ENCODE measurements at regions not wholly inside any gene's neighbourhood (a gene's known extent, or its start where the extent isn't known, plus 50 kb on each side); places are given as distances from the start of the nearest gene placed in this dataset.

GRCh38 chr1:208909011-208909984 lies 665.1 kb upstream of the PLXNA2 start:
- CTCF ChIA-PET, result no interaction called here

GRCh38 chr1:208910161-208910560 lies 666.0 kb upstream of the PLXNA2 start:
- no peak overlapping the region for H3K27ac ChIP-seq (ENCODE audit: low read depth in 1 of 2, low read length in 2 of 2)
- H3K9me3 ChIP-seq (ENCODE audit: control insufficient read depth in 1 of 2, insufficient read depth in 1 of 2, low read length in 2 of 2), result no peaks in the 10 kb centered on the region
- no peak for TF ChIP-seq CTCF (IDR thresholded peaks at IDR 0.05)
- no peak overlapping the region for H3K4me3 Mint-ChIP-seq
- H3K4me1 ChIP-seq (ENCODE audit: insufficient read depth, low read length), result no peaks in the 10 kb centered on the region
- ATAC-seq (ENCODE audit: poor library complexity) (no peak), DNase-seq (no peak)
- POLR2A ChIA-PET, result no interaction called here
- peaks cover 7% of the 10 kb centered on the region for H3K27me3 Mint-ChIP-seq
- no peaks in the 10 kb centered on the region for H3K9me3 Mint-ChIP-seq
- no peaks in the 10 kb centered on the region for H3K4me1 Mint-ChIP-seq (ENCODE audit: low read depth)
- H3K4me3 ChIP-seq (ENCODE audit: low read length), result no peak overlapping the region
- no peak overlapping the region for H3K27ac Mint-ChIP-seq
- no peaks in the 10 kb centered on the region for H3K36me3 ChIP-seq (ENCODE audit: insufficient read depth, low read length)
- CTCF ChIA-PET, result no interaction called here
- no peaks in the 10 kb centered on the region for H3K27me3 ChIP-seq (ENCODE audit: control insufficient read depth in 1 of 2, insufficient read depth in 2 of 2, low read length in 2 of 2)
- no peaks in the 10 kb centered on the region for H3K36me3 Mint-ChIP-seq (ENCODE audit: low read depth)
- intact Hi-C loops (cut with DNase I, micrococcal nuclease), result no loop called here

More at GRCh38 chr1:208909011-208909984, 665.1 kb upstream of the PLXNA2 start:
- H3K4me1 Mint-ChIP-seq (ENCODE audit: low read depth), result no peaks in the 10 kb centered on the region
- no peak overlapping the region for H3K4me3 Mint-ChIP-seq
- no peaks in the 10 kb centered on the region for H3K9me3 Mint-ChIP-seq
- no peak for DNase-seq
- peaks cover 7% of the 10 kb centered on the region for H3K27me3 Mint-ChIP-seq
- H3K9me3 ChIP-seq (ENCODE audit: control insufficient read depth in 1 of 2, insufficient read depth in 1 of 2, low read length in 2 of 2), result no peaks in the 10 kb centered on the region
- no peaks in the 10 kb centered on the region for H3K36me3 Mint-ChIP-seq (ENCODE audit: low read depth)
- POLR2A ChIA-PET, result no interaction called here
- no peaks in the 10 kb centered on the region for H3K4me1 ChIP-seq (ENCODE audit: insufficient read depth, low read length)
- ATAC-seq (ENCODE audit: poor library complexity), result no peak
- intact Hi-C loops (cut with DNase I, micrococcal nuclease), result no loop called here
- no peaks in the 10 kb centered on the region for H3K27me3 ChIP-seq (ENCODE audit: control insufficient read depth in 1 of 2, insufficient read depth in 2 of 2, low read length in 2 of 2)
- no peak for TF ChIP-seq CTCF (IDR thresholded peaks at IDR 0.05)
- no peak overlapping the region for H3K27ac Mint-ChIP-seq
- H3K36me3 ChIP-seq (ENCODE audit: insufficient read depth, low read length), result no peaks in the 10 kb centered on the region
- no peak overlapping the region for H3K27ac ChIP-seq (ENCODE audit: low read depth in 1 of 2, low read length in 2 of 2)
- no peak overlapping the region for H3K4me3 ChIP-seq (ENCODE audit: low read length)

- H3K4me1 Mint-ChIP-seq (ENCODE audit: low read depth), result no peaks in the 10 kb centered on the region
- no peaks in the 10 kb centered on the region for H3K27me3 Mint-ChIP-seq
- intact Hi-C loops (cut with DNase I, micrococcal nuclease), result no loop called here
- CTCF ChIA-PET, result no interaction called here
- H3K27ac Mint-ChIP-seq, result no peak overlapping the region
- ATAC-seq (ENCODE audit: poor library complexity), result no peak
- no peaks in the 10 kb centered on the region for H3K9me3 ChIP-seq (ENCODE audit: control insufficient read depth in 1 of 2, insufficient read depth in 1 of 2, low read length in 2 of 2)
- no peaks in the 10 kb centered on the region for H3K27me3 ChIP-seq (ENCODE audit: control insufficient read depth in 1 of 2, insufficient read depth in 2 of 2, low read length in 2 of 2)
- POLR2A ChIA-PET, result no interaction called here
- H3K27ac ChIP-seq (ENCODE audit: low read depth in 1 of 2, low read length in 2 of 2), result no peak overlapping the region
- no peak overlapping the region for H3K4me3 Mint-ChIP-seq
- TF ChIP-seq CTCF (IDR thresholded peaks at IDR 0.05), result no peak
- H3K4me3 ChIP-seq (ENCODE audit: low read length), result no peak overlapping the region
- H3K36me3 ChIP-seq (ENCODE audit: insufficient read depth, low read length), result no peaks in the 10 kb centered on the region
- no peaks in the 10 kb centered on the region for H3K4me1 ChIP-seq (ENCODE audit: insufficient read depth, low read length)
- H3K9me3 Mint-ChIP-seq, result peaks cover 4% of the 10 kb centered on the region
- no peak for DNase-seq
- no peaks in the 10 kb centered on the region for H3K36me3 Mint-ChIP-seq (ENCODE audit: low read depth)
Measured at GRCh38 chr1:208917281-208917680, 666.2 kb upstream of the CAMK1G start.
